ENCODE measurements at regions not wholly inside any gene's neighbourhood (a gene's known extent, or its start where the extent isn't known, plus 50 kb on each side); places are given as distances from the start of the nearest gene placed in this dataset.

DNA sequence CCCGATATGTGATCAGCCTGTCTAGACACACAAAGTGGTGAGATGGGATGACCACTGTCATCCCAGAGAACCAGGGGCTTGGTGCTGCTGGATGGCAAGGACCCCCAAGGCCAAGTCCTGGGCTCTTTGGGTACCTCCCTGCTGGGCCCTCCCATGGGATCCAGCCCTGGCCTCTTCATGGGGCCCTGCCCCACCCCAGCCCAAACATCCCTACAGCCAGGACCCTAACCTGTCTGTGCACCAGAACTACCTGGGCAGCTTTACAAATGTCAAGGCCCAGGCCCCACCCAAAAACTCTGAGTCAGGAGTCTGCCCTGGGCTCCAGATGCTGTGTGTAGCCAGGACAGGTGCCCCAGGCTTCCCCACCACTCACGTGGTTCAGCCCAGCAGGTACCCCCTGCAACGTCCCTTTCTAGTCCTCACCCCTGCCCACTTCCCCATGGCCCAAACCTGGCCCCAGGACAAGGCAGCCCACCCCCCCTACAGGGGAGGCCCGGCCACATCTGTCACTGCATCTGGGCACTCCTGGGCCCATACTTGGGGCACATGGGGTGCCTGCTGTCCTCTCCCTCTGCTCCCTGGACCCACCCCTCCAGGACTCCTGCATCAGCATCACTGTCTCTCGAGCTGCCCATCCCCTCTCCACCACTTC lies 233.5 kb downstream of the TUBA3C start:
- POLR2A ChIA-PET, result no interaction called here
- CTCF ChIA-PET, result no interaction called here
- DNase-seq (ENCODE audit: extremely low spot score), result no peak
- TF ChIP-seq ZNF384 (IDR thresholded peaks at IDR 0.05) (no peak), FOXA1 (IDR thresholded peaks at IDR 0.05) (no peak), L3MBTL2 (conservative IDR thresholded peaks at IDR 0.05) (no peak), BHLHE40 (IDR thresholded peaks at IDR 0.05; ENCODE audit: borderline replicate concordance) (no peak)

DNA sequence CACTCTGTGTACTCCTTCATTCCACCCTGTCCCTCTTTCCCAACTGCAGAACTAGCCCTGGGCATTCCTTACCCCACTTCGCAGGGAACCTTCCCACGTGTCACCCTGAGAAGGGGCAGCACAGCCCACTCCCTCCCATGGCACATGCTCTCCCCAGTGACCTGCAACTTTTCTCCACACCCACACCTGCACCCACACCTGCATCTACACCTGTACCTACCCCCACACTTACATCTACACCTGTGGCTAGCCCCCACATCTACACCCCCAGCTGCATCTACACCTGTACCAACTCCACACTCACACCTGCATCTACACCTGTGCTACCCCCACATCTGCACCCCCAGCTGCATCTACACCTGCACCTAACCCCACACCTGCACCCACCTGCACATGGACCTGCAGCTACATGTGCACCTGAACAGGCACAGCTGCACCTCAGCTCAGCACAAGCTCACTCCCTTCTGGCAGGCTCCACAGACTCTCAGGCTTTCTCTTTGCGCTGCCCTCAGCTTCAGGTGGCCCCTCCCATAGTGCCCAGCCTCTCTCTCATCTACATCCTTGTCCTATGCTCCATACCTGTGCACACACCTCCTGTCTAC lies 234.1 kb downstream of the TUBA3C start:
- CTCF ChIA-PET, result no interaction called here
- POLR2A ChIA-PET, result no interaction called here
- no peak for DNase-seq (ENCODE audit: extremely low spot score)
- TF ChIP-seq LEF1 (IDR thresholded peaks at IDR 0.05; ENCODE audit: borderline replicate concordance) (no peak), SUZ12 (IDR thresholded peaks at IDR 0.05) (no peak), FOXA1 (IDR thresholded peaks at IDR 0.05) (no peak), FOXK2 (IDR thresholded peaks at IDR 0.05) (no peak), ARNT (IDR thresholded peaks at IDR 0.05) (no peak), CTBP1 (IDR thresholded peaks at IDR 0.05; ENCODE audit: borderline replicate concordance) (no peak), SP1 (IDR thresholded peaks at IDR 0.05) (no peak), FOXM1 (IDR thresholded peaks at IDR 0.05; ENCODE audit: borderline replicate concordance) (no peak), NFRKB (IDR thresholded peaks at IDR 0.05) (no peak), HDGF (IDR thresholded peaks at IDR 0.05; ENCODE audit: borderline replicate concordance) (no peak), ELF4 (IDR thresholded peaks at IDR 0.05) (no peak), ZNF384 (IDR thresholded peaks at IDR 0.05) (no peak)
- TF ChIP-seq, protein P1, sequence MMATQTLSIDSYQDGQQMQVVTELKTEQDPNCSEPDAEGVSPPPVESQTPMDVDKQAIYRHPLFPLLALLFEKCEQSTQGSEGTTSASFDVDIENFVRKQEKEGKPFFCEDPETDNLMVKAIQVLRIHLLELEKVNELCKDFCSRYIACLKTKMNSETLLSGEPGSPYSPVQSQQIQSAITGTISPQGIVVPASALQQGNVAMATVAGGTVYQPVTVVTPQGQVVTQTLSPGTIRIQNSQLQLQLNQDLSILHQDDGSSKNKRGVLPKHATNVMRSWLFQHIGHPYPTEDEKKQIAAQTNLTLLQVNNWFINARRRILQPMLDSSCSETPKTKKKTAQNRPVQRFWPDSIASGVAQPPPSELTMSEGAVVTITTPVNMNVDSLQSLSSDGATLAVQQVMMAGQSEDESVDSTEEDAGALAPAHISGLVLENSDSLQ (IDR thresholded peaks at IDR 0.05), result no peak

DNA sequence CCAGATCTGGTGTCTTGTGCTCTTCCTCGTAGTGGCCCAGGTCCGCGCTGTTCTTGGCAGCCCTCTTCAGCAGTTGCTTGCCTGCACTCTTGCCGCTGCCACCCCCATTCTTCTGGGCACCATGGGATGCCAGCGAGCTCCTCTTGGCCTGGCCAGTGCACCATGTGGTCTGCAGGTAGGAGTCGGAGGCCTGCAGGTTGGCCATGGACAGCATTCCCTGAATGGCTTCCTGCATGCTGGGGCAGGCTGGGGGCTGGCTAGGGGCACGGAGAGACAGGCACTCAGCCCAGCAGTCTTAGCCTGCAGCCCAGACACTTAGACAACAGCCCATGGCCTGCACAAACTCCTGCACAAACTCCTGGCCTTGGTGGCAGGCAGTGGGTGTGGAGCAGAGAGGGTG lies 234.9 kb downstream of the TUBA3C start:
- ChIA-PET POLR2A (no interaction called here), CTCF (no interaction called here)
- no peak for DNase-seq (ENCODE audit: extremely low spot score)
- TF ChIP-seq SP1 (IDR thresholded peaks at IDR 0.05), result no peak
- no peak for TF ChIP-seq ARNT (IDR thresholded peaks at IDR 0.05)
- TF ChIP-seq BHLHE40 (IDR thresholded peaks at IDR 0.05; ENCODE audit: borderline replicate concordance), result no peak
- TF ChIP-seq NFRKB (IDR thresholded peaks at IDR 0.05), result no peak
- no peak for TF ChIP-seq FOXA1 (IDR thresholded peaks at IDR 0.05)
- no peak for TF ChIP-seq SUZ12 (IDR thresholded peaks at IDR 0.05)
- no peak for TF ChIP-seq ZNF384 (IDR thresholded peaks at IDR 0.05)
- TF ChIP-seq HDGF (IDR thresholded peaks at IDR 0.05; ENCODE audit: borderline replicate concordance), result no peak
- no peak for TF ChIP-seq FOXK2 (IDR thresholded peaks at IDR 0.05)
- no peak for TF ChIP-seq TARDBP (IDR thresholded peaks at IDR 0.05)
- no peak for TF ChIP-seq LEF1 (IDR thresholded peaks at IDR 0.05; ENCODE audit: borderline replicate concordance)
- no peak for TF ChIP-seq L3MBTL2 (conservative IDR thresholded peaks at IDR 0.05)
- no peak for TF ChIP-seq FOXM1 (IDR thresholded peaks at IDR 0.05; ENCODE audit: borderline replicate concordance)
- no peak for TF ChIP-seq ELF4 (IDR thresholded peaks at IDR 0.05)
- no peak for TF ChIP-seq CTBP1 (IDR thresholded peaks at IDR 0.05; ENCODE audit: borderline replicate concordance)
- TF ChIP-seq, protein P1 (IDR thresholded peaks at IDR 0.05), result no peak

DNA sequence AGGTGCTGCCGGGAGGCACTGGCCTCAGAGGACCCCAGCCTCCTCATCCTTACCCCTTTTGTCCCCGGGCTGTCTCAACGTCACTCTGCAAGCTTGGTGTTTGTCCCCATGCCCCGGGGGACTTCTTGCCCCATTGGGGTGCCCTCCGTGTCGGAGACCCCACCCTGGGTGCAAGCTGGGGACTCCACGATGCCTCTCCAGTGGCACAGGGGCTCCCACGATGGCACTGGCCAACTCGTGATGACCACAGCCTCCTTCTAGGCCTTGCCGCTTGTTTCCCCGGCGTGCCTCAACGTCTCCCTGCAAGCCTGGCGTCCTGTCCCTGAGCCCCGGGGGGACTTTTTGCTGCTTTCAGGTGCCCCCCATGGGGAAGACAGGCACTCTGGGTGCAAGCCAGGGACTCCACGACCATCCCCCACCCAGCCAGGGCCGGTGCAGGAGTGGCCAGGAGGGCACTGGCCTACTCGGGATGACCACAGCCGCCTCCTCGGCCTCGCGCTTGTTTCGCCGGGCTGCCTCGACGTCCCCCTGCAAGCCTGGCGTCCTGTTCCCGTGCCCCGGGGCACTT lies 237.0 kb downstream of the TUBA3C start:
- POLR2A ChIA-PET, result no interaction called here

DNA sequence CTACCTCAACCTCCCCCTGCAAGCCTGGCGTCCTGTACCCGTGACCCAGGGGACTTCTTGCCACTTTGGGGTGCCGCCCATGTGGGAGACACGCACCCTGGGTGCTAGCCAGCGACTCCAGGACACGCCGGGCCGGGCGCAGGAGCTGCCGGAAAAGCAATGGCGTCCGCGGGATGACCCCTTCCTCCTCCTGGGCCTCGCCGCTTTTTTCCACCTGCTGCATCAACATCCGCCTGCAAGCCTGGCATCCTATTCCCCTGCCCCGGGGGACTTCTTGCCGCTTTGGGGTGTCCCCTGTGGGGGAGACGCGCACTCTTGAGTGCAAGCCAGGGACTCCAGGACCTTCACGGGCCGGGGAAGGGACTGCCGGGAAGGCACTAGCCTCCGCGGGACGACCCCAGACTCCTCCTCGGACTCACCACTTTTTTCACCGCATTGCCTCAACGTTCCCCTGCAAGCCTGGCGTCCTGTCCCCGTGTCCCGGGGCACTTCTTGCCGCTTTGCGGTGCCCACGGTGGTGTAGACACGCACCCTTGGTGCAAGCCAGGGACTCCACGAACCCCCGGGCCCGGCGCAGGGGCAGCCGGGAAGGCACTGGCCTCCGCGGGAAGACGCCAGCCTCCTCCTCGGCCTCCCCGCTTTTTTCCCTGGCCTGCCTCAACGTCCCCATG lies 237.8 kb downstream of the TUBA3C start:
- no peak for DNase-seq (ENCODE audit: extremely low spot score)
- no peak for TF ChIP-seq ARNT (IDR thresholded peaks at IDR 0.05)
- no peak for TF ChIP-seq ELF4 (IDR thresholded peaks at IDR 0.05)
- TF ChIP-seq LEF1 (IDR thresholded peaks at IDR 0.05; ENCODE audit: borderline replicate concordance), result no peak
- no peak for TF ChIP-seq TARDBP (IDR thresholded peaks at IDR 0.05)
- no peak for TF ChIP-seq BHLHE40 (IDR thresholded peaks at IDR 0.05; ENCODE audit: borderline replicate concordance)
- ChIA-PET CTCF (no interaction called here), POLR2A (no interaction called here)

More for the DNA sequence above, 237.0 kb downstream of the TUBA3C start:
- DNase-seq (ENCODE audit: extremely low spot score), result no peak
- CTCF ChIA-PET, result no interaction called here
- TF ChIP-seq TARDBP (IDR thresholded peaks at IDR 0.05) (no peak), SUZ12 (IDR thresholded peaks at IDR 0.05) (no peak), FOXM1 (IDR thresholded peaks at IDR 0.05; ENCODE audit: borderline replicate concordance) (no peak), ELF4 (IDR thresholded peaks at IDR 0.05) (no peak), CTBP1 (IDR thresholded peaks at IDR 0.05; ENCODE audit: borderline replicate concordance) (no peak), L3MBTL2 (conservative IDR thresholded peaks at IDR 0.05) (no peak), FOXA1 (IDR thresholded peaks at IDR 0.05) (no peak), BHLHE40 (IDR thresholded peaks at IDR 0.05; ENCODE audit: borderline replicate concordance) (no peak), FOXK2 (IDR thresholded peaks at IDR 0.05) (no peak), SP1 (IDR thresholded peaks at IDR 0.05) (no peak), NFRKB (IDR thresholded peaks at IDR 0.05) (no peak), LEF1 (IDR thresholded peaks at IDR 0.05; ENCODE audit: borderline replicate concordance) (no peak), HDGF (IDR thresholded peaks at IDR 0.05; ENCODE audit: borderline replicate concordance) (no peak)
- TF ChIP-seq, protein P1 (IDR thresholded peaks at IDR 0.05), result no peak

DNA sequence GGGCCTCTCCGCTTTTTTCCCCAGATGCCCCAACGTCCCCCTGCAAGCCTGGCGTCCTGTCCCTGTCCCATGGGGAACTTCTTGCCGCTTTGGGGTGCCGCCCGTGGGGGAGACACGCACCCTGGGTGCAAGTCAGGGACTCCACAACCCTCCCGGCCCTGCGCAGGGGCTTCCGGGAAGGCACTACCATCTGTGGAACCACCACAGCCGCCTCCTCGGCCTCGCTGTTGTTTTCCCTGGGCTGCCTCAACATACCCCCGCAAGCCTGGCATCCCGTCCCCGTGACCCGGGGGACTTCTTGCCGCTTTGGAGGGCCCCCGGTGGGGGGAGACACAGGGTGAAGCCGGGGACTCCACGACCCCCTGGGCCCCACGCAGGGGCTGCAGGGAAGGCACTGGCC lies 238.4 kb downstream of the TUBA3C start:
- no peak for DNase-seq (ENCODE audit: extremely low spot score)
- CTCF ChIA-PET, result no interaction called here
- POLR2A ChIA-PET, result no interaction called here
- TF ChIP-seq FOXK2 (IDR thresholded peaks at IDR 0.05), result no peak
- TF ChIP-seq CTBP1 (IDR thresholded peaks at IDR 0.05; ENCODE audit: borderline replicate concordance), result no peak
- no peak for TF ChIP-seq TARDBP (IDR thresholded peaks at IDR 0.05)
- TF ChIP-seq NFRKB (IDR thresholded peaks at IDR 0.05), result no peak

Data from HEK293T (cell line).